Type B pancreatic cell (in vitro differentiated cells): ENCODE measurements at regions not wholly inside any gene's neighbourhood (a gene's known extent, or its start where the extent isn't known, plus 50 kb on each side); places are given as distances from the start of the nearest gene placed in this dataset.

Source experiments
- DNase-seq: peaks from one replicate; pipeline ENCODE4 v3.0.0; 2021; ENCODE audit warnings: mixed read lengths; ENCODE audit not compliant: unreplicated experiment; ENCODE audit errors: extremely low spot score
- H3K27ac Mint-ChIP-seq: 2 replicates; pipeline ENCODE4 v1.8.0; 2021; ENCODE audit warnings: mild to moderate bottlenecking, mixed read lengths
- H3K27me3 Mint-ChIP-seq: 2 replicates; pipeline ENCODE4 v1.8.0; 2021; ENCODE audit warnings: mixed read lengths
- H3K36me3 Mint-ChIP-seq: 2 replicates; pipeline ENCODE4 v1.8.0; 2021; ENCODE audit warnings: mixed read lengths
- H3K4me1 Mint-ChIP-seq: one replicate; pipeline ENCODE4 v1.8.0; 2021; ENCODE audit warnings: mixed read lengths; ENCODE audit not compliant: unreplicated experiment
- H3K4me3 Mint-ChIP-seq: 2 replicates; pipeline ENCODE4 v1.8.0; 2021; ENCODE audit warnings: mild to moderate bottlenecking, mixed read lengths
- H3K9me3 Mint-ChIP-seq: 2 replicates; pipeline ENCODE4 v1.8.0; 2021; ENCODE audit warnings: mixed read lengths
- TF ChIP-seq, protein P1 (sequence below): fragments of 200-600 bp; sonication (generic); conservative IDR thresholded peaks from 2 replicates; pipeline ENCODE4 v1.5.0; 2021; ENCODE audit warnings: antibody characterized with exemption, mild to moderate bottlenecking

GRCh38 chr13:28566283-28566682, 71.4 kb upstream of the FLT1 start:
- TF ChIP-seq, protein P1, sequence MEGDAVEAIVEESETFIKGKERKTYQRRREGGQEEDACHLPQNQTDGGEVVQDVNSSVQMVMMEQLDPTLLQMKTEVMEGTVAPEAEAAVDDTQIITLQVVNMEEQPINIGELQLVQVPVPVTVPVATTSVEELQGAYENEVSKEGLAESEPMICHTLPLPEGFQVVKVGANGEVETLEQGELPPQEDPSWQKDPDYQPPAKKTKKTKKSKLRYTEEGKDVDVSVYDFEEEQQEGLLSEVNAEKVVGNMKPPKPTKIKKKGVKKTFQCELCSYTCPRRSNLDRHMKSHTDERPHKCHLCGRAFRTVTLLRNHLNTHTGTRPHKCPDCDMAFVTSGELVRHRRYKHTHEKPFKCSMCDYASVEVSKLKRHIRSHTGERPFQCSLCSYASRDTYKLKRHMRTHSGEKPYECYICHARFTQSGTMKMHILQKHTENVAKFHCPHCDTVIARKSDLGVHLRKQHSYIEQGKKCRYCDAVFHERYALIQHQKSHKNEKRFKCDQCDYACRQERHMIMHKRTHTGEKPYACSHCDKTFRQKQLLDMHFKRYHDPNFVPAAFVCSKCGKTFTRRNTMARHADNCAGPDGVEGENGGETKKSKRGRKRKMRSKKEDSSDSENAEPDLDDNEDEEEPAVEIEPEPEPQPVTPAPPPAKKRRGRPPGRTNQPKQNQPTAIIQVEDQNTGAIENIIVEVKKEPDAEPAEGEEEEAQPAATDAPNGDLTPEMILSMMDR: no peak
- H3K9me3 Mint-ChIP-seq: no peaks in the 10 kb centered on the region

GRCh38 chr13:28564030-28564429, 69.1 kb upstream of the FLT1 start:
- Mint-ChIP-seq H3K9me3 (no peaks in the 10 kb centered on the region), H3K36me3 (no peaks in the 10 kb centered on the region), H3K27me3 (peaks cover 13% of the 10 kb centered on the region), H3K4me1 (no peaks in the 10 kb centered on the region), H3K27ac (peak overlapping the region; percentile 52), H3K4me3 (peak overlapping the region; percentile 7)
- DNase-seq: no peak
- TF ChIP-seq, protein P1: no peak

More at GRCh38 chr13:28566283-28566682, 71.4 kb upstream of the FLT1 start:
- H3K27ac Mint-ChIP-seq: no peak overlapping the region
- peaks cover 14% of the 10 kb centered on the region for H3K27me3 Mint-ChIP-seq
- DNase-seq: no peak
- no peaks in the 10 kb centered on the region for H3K36me3 Mint-ChIP-seq
- no peak overlapping the region for H3K4me3 Mint-ChIP-seq
- no peaks in the 10 kb centered on the region for H3K4me1 Mint-ChIP-seq

- H3K36me3 Mint-ChIP-seq: no peaks in the 10 kb centered on the region
- H3K4me1 Mint-ChIP-seq: no peaks in the 10 kb centered on the region
- no peak overlapping the region for H3K27ac Mint-ChIP-seq
- DNase-seq: no peak
- TF ChIP-seq, protein P1: no peak
- no peaks in the 10 kb centered on the region for H3K9me3 Mint-ChIP-seq
- peaks cover 11% of the 10 kb centered on the region for H3K27me3 Mint-ChIP-seq
- H3K4me3 Mint-ChIP-seq: no peak overlapping the region
Observed at GRCh38 chr13:28563609-28564008, 68.7 kb upstream of the FLT1 start.

GRCh38 chr13:28560612-28561011, 65.7 kb upstream of the FLT1 start:
- Mint-ChIP-seq H3K27me3 (peaks cover 3% of the 10 kb centered on the region), H3K9me3 (no peaks in the 10 kb centered on the region), H3K36me3 (no peaks in the 10 kb centered on the region), H3K4me3 (no peak overlapping the region), H3K4me1 (no peaks in the 10 kb centered on the region), H3K27ac (no peak overlapping the region)
- DNase-seq: no peak
- TF ChIP-seq, protein P1: no peak

DNA sequence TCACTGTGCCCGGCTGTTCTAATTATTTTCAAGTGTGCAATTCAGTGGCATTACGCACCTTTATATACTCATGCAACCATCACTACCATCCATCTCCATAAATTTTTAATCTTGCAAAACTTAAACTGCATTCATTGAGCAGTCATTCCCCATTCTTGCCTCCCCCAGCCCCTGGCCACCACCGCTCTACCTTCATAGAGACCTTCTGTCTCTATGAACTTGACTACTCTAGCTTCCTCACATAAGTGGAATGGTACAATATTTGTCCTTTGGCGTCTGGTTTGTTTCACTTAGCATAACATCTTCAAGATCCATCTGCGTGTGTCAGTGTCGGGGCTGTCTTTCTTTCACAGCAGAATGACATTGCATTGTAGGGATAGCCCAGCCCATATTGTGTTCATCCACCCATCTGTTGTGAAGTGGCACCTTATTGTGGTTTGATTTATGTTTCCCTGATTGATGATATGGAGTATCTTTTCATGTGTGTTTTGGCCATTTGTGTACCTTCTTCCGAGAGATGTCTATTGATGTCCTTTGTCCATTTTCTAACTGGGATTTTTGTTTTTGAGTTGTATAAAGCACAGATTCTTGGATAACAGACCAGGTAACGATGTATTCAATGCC, 64.8 kb upstream of the FLT1 start:
- no peaks in the 10 kb centered on the region for H3K36me3 Mint-ChIP-seq
- peaks cover 9% of the 10 kb centered on the region for H3K27me3 Mint-ChIP-seq
- H3K4me1 Mint-ChIP-seq: no peaks in the 10 kb centered on the region
- no peak for DNase-seq
- TF ChIP-seq, protein P1: no peak
- no peak overlapping the region for H3K4me3 Mint-ChIP-seq
- no peaks in the 10 kb centered on the region for H3K9me3 Mint-ChIP-seq
- no peak overlapping the region for H3K27ac Mint-ChIP-seq
